ENCODE measurements at regions not wholly inside any gene's neighbourhood (a gene's known extent, or its start where the extent isn't known, plus 50 kb on each side); places are given as distances from the start of the nearest gene placed in this dataset.

GRCh38 chr1:98322086-98322485, 339.4 kb upstream of the SNX7 start:
- TF ChIP-seq CTCF (IDR thresholded peaks at IDR 0.05) = no peak
- TF ChIP-seq POLR2A (IDR thresholded peaks at IDR 0.05) = no peak
